Natural killer cell (primary cell): ENCODE measurements at regions not wholly inside any gene's neighbourhood (a gene's known extent, or its start where the extent isn't known, plus 50 kb on each side); places are given as distances from the start of the nearest gene placed in this dataset.

Experiments used
- ATAC-seq, 3 donors: fragments of 150-1000 bp in 2 of 3; fragments of 200-7000 bp in 1 of 3; cut with Tn5 transposase; 1 replicate in 1 of 3; 2 replicates in 2 of 3; pipeline ENCODE4 v1.10.0; 2021; ENCODE audit warnings: mild to moderate bottlenecking in 2 of 3, moderate library complexity in 2 of 3
- DNase-seq, 2 donors: peaks; one replicate each; pipeline versions ENCODE4 v3.0.0 to v3.0.0-alpha.2; 2013 to 2021; ENCODE audit warnings: mixed read lengths in 1 of 2
- H3K27ac ChIP-seq: one replicate; pipeline ENCODE4 v1.5.1; 2013; ENCODE audit warnings: mild to moderate bottlenecking, low read length
- H3K27me3 ChIP-seq: one replicate; pipeline ENCODE4 v1.6.1; 2013; ENCODE audit warnings: low read length; ENCODE audit not compliant: control insufficient read depth, insufficient read depth
- H3K36me3 ChIP-seq: one replicate; pipeline ENCODE4 v1.6.1; 2013; ENCODE audit warnings: low read length; ENCODE audit not compliant: control insufficient read depth, insufficient read depth
- H3K4me1 ChIP-seq: one replicate; pipeline ENCODE4 v1.6.1; 2013; ENCODE audit warnings: low read length; ENCODE audit not compliant: control insufficient read depth, insufficient read depth
- H3K4me3 ChIP-seq: one replicate; pipeline ENCODE4 v1.5.1; 2013; ENCODE audit warnings: low read length
- H3K9me3 ChIP-seq: one replicate; pipeline ENCODE4 v1.6.1; 2013; ENCODE audit warnings: low read length; ENCODE audit not compliant: control insufficient read depth, insufficient read depth
- H3K27ac Mint-ChIP-seq, 2 donors: one replicate each; pipeline ENCODE4 v1.8.0; 2022; ENCODE audit warnings: mild to moderate bottlenecking in 2 of 2, mixed read lengths in 2 of 2, moderate library complexity in 1 of 2
- H3K27me3 Mint-ChIP-seq, 2 donors: one replicate each; pipeline ENCODE4 v1.8.0; 2022; ENCODE audit warnings: low read depth in 2 of 2, mixed read lengths in 2 of 2
- H3K36me3 Mint-ChIP-seq: one replicate; pipeline ENCODE4 v1.8.0; 2022; ENCODE audit warnings: mixed read lengths
- H3K4me1 Mint-ChIP-seq, 2 donors: one replicate each; pipeline ENCODE4 v1.8.0; 2022; ENCODE audit warnings: mixed read lengths in 2 of 2
- H3K4me3 Mint-ChIP-seq: one replicate; pipeline ENCODE4 v1.8.0; 2022; ENCODE audit warnings: mild to moderate bottlenecking, moderate library complexity, mixed read lengths
- H3K9me3 Mint-ChIP-seq, 2 donors: one replicate each; pipeline ENCODE4 v1.8.0; 2022; ENCODE audit warnings: mixed read lengths in 2 of 2
- WGBS: methylation state at CpG from one replicate; pipeline ENCODE4 v1.1.7; 2013; ENCODE audit warnings: missing lambda C conversion rate; ENCODE audit not compliant: insufficient coverage; 5-methylcytosine and 5-hydroxymethylcytosine counted together
- intact Hi-C: fragments of 100-400 bp; cut with micrococcal nuclease; formaldehyde crosslinking; loops from one replicate; pipeline ENCODE4 v1.14.2; 2022
- TF ChIP-seq, protein P1 (sequence below): fragments of 200-600 bp; IDR thresholded peaks from one replicate; pipeline ENCODE4 v1.8.0; 2022; ENCODE audit warnings: antibody characterized with exemption

DNA sequence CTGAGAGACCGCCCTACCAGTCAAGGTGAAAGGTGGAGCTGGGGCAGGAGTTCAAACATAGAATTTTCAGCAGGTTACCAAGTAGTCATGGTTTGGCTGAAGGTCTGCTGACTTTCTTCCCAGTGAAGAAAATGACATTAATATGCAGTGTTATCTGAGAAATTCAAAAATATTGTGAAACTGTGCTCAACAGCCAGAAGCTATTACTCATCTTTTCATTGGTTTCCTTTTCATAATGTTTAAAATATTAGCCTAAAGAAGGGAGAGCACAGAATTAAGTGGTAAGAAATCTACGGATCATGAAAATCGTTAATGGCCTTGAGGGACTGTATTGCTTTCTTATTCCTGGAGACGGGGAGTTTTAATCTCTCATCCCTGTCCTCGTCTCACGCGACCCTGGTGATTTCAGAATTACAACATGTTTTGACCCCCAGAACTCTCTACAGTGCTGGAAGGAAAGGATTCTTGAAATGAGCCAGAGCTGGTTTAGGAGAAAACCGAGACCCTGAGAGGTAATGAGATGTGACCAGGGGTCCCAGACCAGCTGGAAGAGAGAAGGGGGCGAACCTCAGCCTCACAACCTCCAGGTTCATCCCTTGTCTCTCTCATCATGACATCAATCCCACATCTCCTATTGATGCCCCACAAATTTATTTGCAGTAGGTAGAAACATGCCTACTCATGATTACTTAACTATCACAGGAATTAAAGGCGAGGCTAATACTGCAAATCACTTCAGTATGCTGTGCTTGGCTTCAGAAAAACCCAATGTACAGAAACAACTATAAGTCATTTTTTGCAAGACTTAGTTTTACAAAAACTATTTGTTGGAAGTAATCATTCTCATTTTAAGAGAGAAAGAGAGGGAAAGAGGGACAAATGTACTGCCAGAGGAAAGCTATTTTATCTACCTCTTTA lies 209.5 kb downstream of the FNDC1 start:
- ATAC-seq (no peak), DNase-seq (no peak)
- H3K9me3 ChIP-seq, result no peaks in the 10 kb centered on the region
- Mint-ChIP-seq H3K27me3 (peaks cover 9 to 41% of the 10 kb centered on the region in 2 donors), H3K4me1 (peaks cover 0 to 7% of the 10 kb centered on the region in 2 donors), H3K27ac (no peak overlapping the region), H3K36me3 (no peaks in the 10 kb centered on the region), H3K9me3 (no peaks in the 10 kb centered on the region), H3K4me3 (no peak overlapping the region)
- no peaks in the 10 kb centered on the region for H3K27me3 ChIP-seq
- H3K36me3 ChIP-seq, result no peaks in the 10 kb centered on the region
- TF ChIP-seq, protein P1, sequence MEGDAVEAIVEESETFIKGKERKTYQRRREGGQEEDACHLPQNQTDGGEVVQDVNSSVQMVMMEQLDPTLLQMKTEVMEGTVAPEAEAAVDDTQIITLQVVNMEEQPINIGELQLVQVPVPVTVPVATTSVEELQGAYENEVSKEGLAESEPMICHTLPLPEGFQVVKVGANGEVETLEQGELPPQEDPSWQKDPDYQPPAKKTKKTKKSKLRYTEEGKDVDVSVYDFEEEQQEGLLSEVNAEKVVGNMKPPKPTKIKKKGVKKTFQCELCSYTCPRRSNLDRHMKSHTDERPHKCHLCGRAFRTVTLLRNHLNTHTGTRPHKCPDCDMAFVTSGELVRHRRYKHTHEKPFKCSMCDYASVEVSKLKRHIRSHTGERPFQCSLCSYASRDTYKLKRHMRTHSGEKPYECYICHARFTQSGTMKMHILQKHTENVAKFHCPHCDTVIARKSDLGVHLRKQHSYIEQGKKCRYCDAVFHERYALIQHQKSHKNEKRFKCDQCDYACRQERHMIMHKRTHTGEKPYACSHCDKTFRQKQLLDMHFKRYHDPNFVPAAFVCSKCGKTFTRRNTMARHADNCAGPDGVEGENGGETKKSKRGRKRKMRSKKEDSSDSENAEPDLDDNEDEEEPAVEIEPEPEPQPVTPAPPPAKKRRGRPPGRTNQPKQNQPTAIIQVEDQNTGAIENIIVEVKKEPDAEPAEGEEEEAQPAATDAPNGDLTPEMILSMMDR, result no peak
- no peaks in the 10 kb centered on the region for H3K4me1 ChIP-seq
- intact Hi-C loops, result no loop called here
- 85% methylated on average over 9 of the region's 10 CpGs for WGBS
- no peak overlapping the region for H3K27ac ChIP-seq
- H3K4me3 ChIP-seq, result no peak overlapping the region

DNA sequence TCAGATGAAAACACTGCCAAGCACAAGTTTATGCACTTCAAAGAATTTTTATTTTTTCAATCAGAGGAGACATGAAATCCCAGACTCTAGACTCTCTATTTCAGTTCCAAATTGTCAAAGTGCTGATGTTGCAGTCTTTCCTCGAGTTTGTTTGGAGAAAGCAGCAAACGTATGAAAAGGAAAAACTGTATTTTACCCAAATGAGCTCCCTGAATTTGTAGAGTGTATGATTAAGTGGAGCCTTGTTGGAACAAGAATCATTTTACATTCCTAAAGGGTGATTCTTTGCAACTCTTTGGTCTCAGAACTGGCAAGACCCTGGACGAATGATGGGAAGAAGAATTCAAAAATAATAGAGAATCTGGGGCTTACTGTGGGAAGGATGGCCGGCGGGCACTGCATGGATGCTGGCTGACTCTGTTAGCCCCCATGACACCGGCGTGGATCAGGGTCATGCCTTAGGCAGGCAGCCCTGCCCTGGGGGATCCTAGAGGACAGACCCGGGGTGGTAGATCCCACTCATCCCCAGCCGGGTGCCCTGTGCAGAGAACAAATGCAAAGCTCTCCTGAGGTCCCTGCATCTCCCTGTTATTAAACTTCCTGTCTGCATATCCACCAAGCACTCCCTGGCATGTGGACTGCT lies 207.4 kb downstream of the FNDC1 start:
- Histone ChIP-seq H3K27ac (no peak overlapping the region), H3K27me3 (no peaks in the 10 kb centered on the region), H3K9me3 (no peaks in the 10 kb centered on the region), H3K36me3 (no peaks in the 10 kb centered on the region), H3K4me3 (no peak overlapping the region), H3K4me1 (no peaks in the 10 kb centered on the region)
- no peak overlapping the region for H3K27ac Mint-ChIP-seq
- H3K4me1 Mint-ChIP-seq, result peaks cover 0 to 7% of the 10 kb centered on the region in 2 donors
- peaks cover 6 to 21% of the 10 kb centered on the region in 2 donors for H3K27me3 Mint-ChIP-seq
- no peaks in the 10 kb centered on the region for H3K9me3 Mint-ChIP-seq
- intact Hi-C loops, result no loop called here
- DNase-seq (no peak), ATAC-seq (no peak)
- H3K36me3 Mint-ChIP-seq, result no peaks in the 10 kb centered on the region
- 84% methylated on average over 9 of the region's 9 CpGs for WGBS
- H3K4me3 Mint-ChIP-seq, result no peak overlapping the region
- TF ChIP-seq, protein P1, result no peak

DNA sequence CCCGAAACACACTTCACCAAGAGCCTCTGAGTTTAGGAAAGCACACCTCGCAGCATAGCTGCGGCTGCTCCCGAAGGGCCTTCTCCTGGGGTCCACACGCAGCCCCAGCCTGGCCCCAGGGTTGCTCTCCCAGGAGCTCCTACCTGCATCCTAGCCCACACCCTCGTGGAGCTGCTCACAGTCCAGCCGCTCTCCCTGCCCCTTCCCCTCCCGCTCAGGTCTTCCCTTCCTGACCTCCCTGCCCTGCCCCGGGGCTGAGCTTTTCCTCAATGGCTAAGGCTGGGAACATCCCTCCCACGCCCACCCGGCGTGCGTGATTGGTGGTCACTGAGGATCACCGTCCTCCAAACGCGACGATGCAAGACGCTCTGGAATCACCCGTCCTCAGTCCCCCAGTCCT lies 205.8 kb downstream of the FNDC1 start:
- peaks cover 0 to 7% of the 10 kb centered on the region in 2 donors for H3K4me1 Mint-ChIP-seq
- intact Hi-C loops, result no loop called here
- Histone ChIP-seq H3K4me3 (no peak overlapping the region), H3K4me1 (no peaks in the 10 kb centered on the region), H3K9me3 (peaks cover 3% of the 10 kb centered on the region), H3K27me3 (no peaks in the 10 kb centered on the region), H3K36me3 (no peaks in the 10 kb centered on the region), H3K27ac (no peak overlapping the region)
- H3K4me3 Mint-ChIP-seq, result no peak overlapping the region
- no peaks in the 10 kb centered on the region for H3K9me3 Mint-ChIP-seq
- TF ChIP-seq, protein P1, result no peak
- no peaks in the 10 kb centered on the region for H3K36me3 Mint-ChIP-seq
- DNase-seq (no peak), ATAC-seq (no peak)
- WGBS, result 92% methylated on average over 19 of the region's 19 CpGs
- H3K27me3 Mint-ChIP-seq, result peaks cover 6 to 30% of the 10 kb centered on the region in 2 donors
- H3K27ac Mint-ChIP-seq, result no peak overlapping the region
